ENCODE measurements at regions not wholly inside any gene's neighbourhood (a gene's known extent, or its start where the extent isn't known, plus 50 kb on each side); places are given as distances from the start of the nearest gene placed in this dataset.

DNA sequence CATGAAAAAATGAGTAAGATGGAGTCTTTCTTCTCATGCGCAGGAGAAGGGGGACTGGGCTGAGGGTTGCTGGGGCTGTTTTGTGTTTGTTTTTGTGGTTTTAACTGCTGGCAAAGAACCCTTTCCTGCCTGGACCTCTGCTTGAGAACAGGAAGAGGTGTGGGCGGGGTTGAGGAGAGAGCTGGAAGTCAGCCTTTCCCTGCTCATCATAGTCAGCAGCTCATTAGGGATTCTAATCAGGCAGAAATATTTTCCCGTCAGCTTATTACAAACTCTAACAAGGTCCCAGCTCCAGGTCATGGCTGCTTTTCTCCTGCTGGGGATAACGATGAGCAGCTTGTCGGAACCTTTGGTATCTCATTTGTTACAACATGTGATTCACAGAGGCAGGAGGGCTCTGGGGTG is 185.0 kb upstream of the NRXN3 start:
- H3K4me2 ChIP-seq (ENCODE audit: low read length), result no peak overlapping the region
- no peaks in the 10 kb centered on the region for H3K4me1 ChIP-seq (ENCODE audit: control insufficient read depth, low read depth, low read length)
- no peaks in the 10 kb centered on the region for H3K27me3 ChIP-seq (ENCODE audit: insufficient read depth, low read length, poor library complexity)
- no peaks in the 10 kb centered on the region for H3K79me1 ChIP-seq (ENCODE audit: low read length)
- no peak overlapping the region for H3K18ac ChIP-seq (ENCODE audit: low read length)
- no peak overlapping the region for H3K27ac ChIP-seq (ENCODE audit: low read depth, low read length)
- no peak overlapping the region for H4K8ac ChIP-seq (ENCODE audit: low read depth, low read length)
- H3K79me2 ChIP-seq (ENCODE audit: control insufficient read depth, insufficient read depth, low read length), result no peaks in the 10 kb centered on the region
- no peak overlapping the region for H3K56ac ChIP-seq (ENCODE audit: low read length)
- H4K5ac ChIP-seq (ENCODE audit: low read length), result no peak overlapping the region
- no peak overlapping the region for H3K4ac ChIP-seq (ENCODE audit: low read depth, low read length)
- no CpG with 5 or more reads among the region's 5 CpGs for WGBS (ENCODE audit: extremely low coverage, insufficient coverage, low lambda C conversion rate)
- H2BK120ac ChIP-seq (ENCODE audit: low read depth, low read length), result no peak overlapping the region
- no peak for DNase-seq
- no peak overlapping the region for H3K9ac ChIP-seq (ENCODE audit: low read length)
- H3K36me3 ChIP-seq (ENCODE audit: control insufficient read depth, insufficient read depth, low read length), result no peaks in the 10 kb centered on the region
- H2BK5ac ChIP-seq (ENCODE audit: low read length), result no peak overlapping the region
- no peak overlapping the region for H3K4me3 ChIP-seq (ENCODE audit: low read length)
- H3K23ac ChIP-seq (ENCODE audit: low read length), result no peak overlapping the region
- no peak overlapping the region for H2AK5ac ChIP-seq (ENCODE audit: low read length)
- H2BK15ac ChIP-seq (replicated peaks; ENCODE audit: low read depth), result no peak overlapping the region

DNA sequence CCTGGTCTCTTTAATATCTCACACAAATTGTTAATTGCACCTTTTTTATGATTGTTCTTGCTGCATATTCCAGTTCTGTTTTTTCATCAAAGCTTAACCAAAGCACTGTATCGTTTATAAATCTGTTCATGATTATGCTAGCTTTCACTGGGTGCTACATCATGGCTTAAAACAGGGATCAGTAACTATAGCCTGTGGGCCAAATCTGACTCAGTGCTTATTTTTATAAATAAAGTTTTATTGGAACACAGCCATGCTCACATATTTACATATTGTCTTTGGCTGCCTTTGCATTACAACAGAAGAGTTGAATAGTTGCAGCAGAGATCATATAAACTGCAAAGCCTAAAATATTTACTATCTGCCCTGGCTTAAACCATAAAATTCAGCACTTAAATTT is 183.4 kb upstream of the NRXN3 start:
- Histone ChIP-seq H3K9ac (ENCODE audit: low read length) (no peak overlapping the region), H3K56ac (ENCODE audit: low read length) (no peak overlapping the region), H3K4me1 (ENCODE audit: control insufficient read depth, low read depth, low read length) (no peaks in the 10 kb centered on the region), H3K27ac (ENCODE audit: low read depth, low read length) (no peak overlapping the region), H3K4ac (ENCODE audit: low read depth, low read length) (no peak overlapping the region), H3K23ac (ENCODE audit: low read length) (no peak overlapping the region), H3K27me3 (ENCODE audit: insufficient read depth, low read length, poor library complexity) (no peaks in the 10 kb centered on the region), H2BK15ac (replicated peaks; ENCODE audit: low read depth) (no peak overlapping the region), H3K4me3 (ENCODE audit: low read length) (no peak overlapping the region), H4K8ac (ENCODE audit: low read depth, low read length) (no peak overlapping the region), H3K4me2 (ENCODE audit: low read length) (no peak overlapping the region), H2AK5ac (ENCODE audit: low read length) (no peak overlapping the region), H3K36me3 (ENCODE audit: control insufficient read depth, insufficient read depth, low read length) (no peaks in the 10 kb centered on the region), H3K79me1 (ENCODE audit: low read length) (no peaks in the 10 kb centered on the region), H2BK5ac (ENCODE audit: low read length) (no peak overlapping the region), H4K5ac (ENCODE audit: low read length) (no peak overlapping the region), H2BK120ac (ENCODE audit: low read depth, low read length) (no peak overlapping the region), H3K18ac (ENCODE audit: low read length) (no peak overlapping the region), H3K79me2 (ENCODE audit: control insufficient read depth, insufficient read depth, low read length) (no peaks in the 10 kb centered on the region)
- DNase-seq, result no peak
- no CpG with 5 or more reads among the region's 1 CpG for WGBS (ENCODE audit: extremely low coverage, insufficient coverage, low lambda C conversion rate)

GRCh38 chr14:77988096-77988870 is 181.9 kb upstream of the NRXN3 start:
- H3K4ac ChIP-seq (ENCODE audit: low read depth, low read length), result no peak overlapping the region
- H4K8ac ChIP-seq (ENCODE audit: low read depth, low read length), result no peak overlapping the region
- no peaks in the 10 kb centered on the region for H3K36me3 ChIP-seq (ENCODE audit: control insufficient read depth, insufficient read depth, low read length)
- H3K18ac ChIP-seq (ENCODE audit: low read length), result no peak overlapping the region
- no peak overlapping the region for H3K9ac ChIP-seq (ENCODE audit: low read length)
- H2BK120ac ChIP-seq (ENCODE audit: low read depth, low read length), result no peak overlapping the region
- H3K27ac ChIP-seq (ENCODE audit: low read depth, low read length), result no peak overlapping the region
- H3K4me1 ChIP-seq (ENCODE audit: control insufficient read depth, low read depth, low read length), result no peaks in the 10 kb centered on the region
- no peak overlapping the region for H3K4me2 ChIP-seq (ENCODE audit: low read length)
- no CpG with 5 or more reads among the region's 7 CpGs for WGBS (ENCODE audit: extremely low coverage, insufficient coverage, low lambda C conversion rate)
- H2AK5ac ChIP-seq (ENCODE audit: low read length), result no peak overlapping the region
- H3K56ac ChIP-seq (ENCODE audit: low read length), result no peak overlapping the region
- H4K5ac ChIP-seq (ENCODE audit: low read length), result no peak overlapping the region
- no peak overlapping the region for H2BK5ac ChIP-seq (ENCODE audit: low read length)
- H2BK15ac ChIP-seq (replicated peaks; ENCODE audit: low read depth), result no peak overlapping the region
- no peaks in the 10 kb centered on the region for H3K79me1 ChIP-seq (ENCODE audit: low read length)
- no peak for DNase-seq
- H3K79me2 ChIP-seq (ENCODE audit: control insufficient read depth, insufficient read depth, low read length), result no peaks in the 10 kb centered on the region
- no peak overlapping the region for H3K4me3 ChIP-seq (ENCODE audit: low read length)
- H3K27me3 ChIP-seq (ENCODE audit: insufficient read depth, low read length, poor library complexity), result no peaks in the 10 kb centered on the region
- H3K23ac ChIP-seq (ENCODE audit: low read length), result no peak overlapping the region

DNA sequence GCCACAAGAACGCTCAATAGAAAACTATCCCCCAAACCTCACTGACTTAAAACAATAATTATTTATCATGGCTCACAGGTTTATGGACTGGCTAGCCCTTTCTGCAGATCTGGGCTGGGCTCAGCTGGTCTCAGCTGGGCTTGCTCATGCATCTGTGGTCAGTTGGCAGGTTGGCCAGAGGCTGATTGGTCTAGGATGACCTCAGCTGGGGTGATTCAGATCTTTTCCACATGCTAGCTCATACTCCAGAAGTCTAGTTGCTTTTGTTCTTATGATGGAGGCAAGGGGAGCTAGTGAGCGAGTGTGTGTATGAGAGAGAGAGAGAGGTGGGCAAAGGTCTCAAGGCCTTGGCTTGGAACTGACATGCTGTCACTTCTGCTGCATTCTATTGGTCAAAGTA is 181.2 kb upstream of the NRXN3 start:
- H3K4me2 ChIP-seq (ENCODE audit: low read length), result no peak overlapping the region
- no peak overlapping the region for H2BK15ac ChIP-seq (replicated peaks; ENCODE audit: low read depth)
- no peak overlapping the region for H3K56ac ChIP-seq (ENCODE audit: low read length)
- no peak overlapping the region for H2BK120ac ChIP-seq (ENCODE audit: low read depth, low read length)
- H3K79me1 ChIP-seq (ENCODE audit: low read length), result no peaks in the 10 kb centered on the region
- no peaks in the 10 kb centered on the region for H3K27me3 ChIP-seq (ENCODE audit: insufficient read depth, low read length, poor library complexity)
- H3K4me1 ChIP-seq (ENCODE audit: control insufficient read depth, low read depth, low read length), result no peaks in the 10 kb centered on the region
- H3K79me2 ChIP-seq (ENCODE audit: control insufficient read depth, insufficient read depth, low read length), result no peaks in the 10 kb centered on the region
- H4K8ac ChIP-seq (ENCODE audit: low read depth, low read length), result no peak overlapping the region
- no peak overlapping the region for H2AK5ac ChIP-seq (ENCODE audit: low read length)
- H4K5ac ChIP-seq (ENCODE audit: low read length), result no peak overlapping the region
- H3K23ac ChIP-seq (ENCODE audit: low read length), result no peak overlapping the region
- H3K4ac ChIP-seq (ENCODE audit: low read depth, low read length), result no peak overlapping the region
- no peaks in the 10 kb centered on the region for H3K36me3 ChIP-seq (ENCODE audit: control insufficient read depth, insufficient read depth, low read length)
- no peak overlapping the region for H2BK5ac ChIP-seq (ENCODE audit: low read length)
- no CpG with 5 or more reads among the region's 2 CpGs for WGBS (ENCODE audit: extremely low coverage, insufficient coverage, low lambda C conversion rate)
- H3K9ac ChIP-seq (ENCODE audit: low read length), result no peak overlapping the region
- no peak overlapping the region for H3K18ac ChIP-seq (ENCODE audit: low read length)
- no peak for DNase-seq
- no peak overlapping the region for H3K27ac ChIP-seq (ENCODE audit: low read depth, low read length)
- no peak overlapping the region for H3K4me3 ChIP-seq (ENCODE audit: low read length)

- no CpG with 5 or more reads among the region's 16 CpGs for whole genome bisulfite sequencing (ENCODE audit: extremely low coverage, insufficient coverage, low lambda C conversion rate)
- Histone ChIP-seq H3K4me1 (ENCODE audit: control insufficient read depth, low read depth, low read length) (no peaks in the 10 kb centered on the region), H3K4ac (ENCODE audit: low read depth, low read length) (no peak overlapping the region), H3K9ac (ENCODE audit: low read length) (no peak overlapping the region), H3K27ac (ENCODE audit: low read depth, low read length) (no peak overlapping the region), H2BK120ac (ENCODE audit: low read depth, low read length) (no peak overlapping the region), H3K79me2 (ENCODE audit: control insufficient read depth, insufficient read depth, low read length) (no peaks in the 10 kb centered on the region), H3K23ac (ENCODE audit: low read length) (no peak overlapping the region), H3K79me1 (ENCODE audit: low read length) (no peaks in the 10 kb centered on the region), H3K18ac (ENCODE audit: low read length) (no peak overlapping the region), H3K27me3 (ENCODE audit: insufficient read depth, low read length, poor library complexity) (no peaks in the 10 kb centered on the region), H2BK5ac (ENCODE audit: low read length) (no peak overlapping the region), H4K5ac (ENCODE audit: low read length) (no peak overlapping the region), H2BK15ac (replicated peaks; ENCODE audit: low read depth) (no peak overlapping the region), H2AK5ac (ENCODE audit: low read length) (no peak overlapping the region), H3K4me2 (ENCODE audit: low read length) (no peak overlapping the region), H3K4me3 (ENCODE audit: low read length) (no peak overlapping the region), H4K8ac (ENCODE audit: low read depth, low read length) (no peak overlapping the region), H3K36me3 (ENCODE audit: control insufficient read depth, insufficient read depth, low read length) (no peaks in the 10 kb centered on the region), H3K56ac (ENCODE audit: low read length) (no peak overlapping the region)
- DNase-seq, result no peak
Observed at GRCh38 chr14:77989441-77989991, 180.7 kb upstream of the NRXN3 start.

- no peaks in the 10 kb centered on the region for H3K36me3 ChIP-seq (ENCODE audit: control insufficient read depth, insufficient read depth, low read length)
- no peak overlapping the region for H4K8ac ChIP-seq (ENCODE audit: low read depth, low read length)
- no peak for DNase-seq
- no peak overlapping the region for H3K27ac ChIP-seq (ENCODE audit: low read depth, low read length)
- H3K4me2 ChIP-seq (ENCODE audit: low read length), result no peak overlapping the region
- H3K18ac ChIP-seq (ENCODE audit: low read length), result no peak overlapping the region
- no CpG with 5 or more reads among the region's 3 CpGs for WGBS (ENCODE audit: extremely low coverage, insufficient coverage, low lambda C conversion rate)
- no peak overlapping the region for H3K4ac ChIP-seq (ENCODE audit: low read depth, low read length)
- H3K56ac ChIP-seq (ENCODE audit: low read length), result no peak overlapping the region
- H3K4me1 ChIP-seq (ENCODE audit: control insufficient read depth, low read depth, low read length), result no peaks in the 10 kb centered on the region
- no peak overlapping the region for H2BK15ac ChIP-seq (replicated peaks; ENCODE audit: low read depth)
- no peak overlapping the region for H3K4me3 ChIP-seq (ENCODE audit: low read length)
- no peak overlapping the region for H3K9ac ChIP-seq (ENCODE audit: low read length)
- H2BK5ac ChIP-seq (ENCODE audit: low read length), result no peak overlapping the region
- no peaks in the 10 kb centered on the region for H3K79me2 ChIP-seq (ENCODE audit: control insufficient read depth, insufficient read depth, low read length)
- no peaks in the 10 kb centered on the region for H3K79me1 ChIP-seq (ENCODE audit: low read length)
- no peak overlapping the region for H2AK5ac ChIP-seq (ENCODE audit: low read length)
- H3K27me3 ChIP-seq (ENCODE audit: insufficient read depth, low read length, poor library complexity), result no peaks in the 10 kb centered on the region
- no peak overlapping the region for H2BK120ac ChIP-seq (ENCODE audit: low read depth, low read length)
- H3K23ac ChIP-seq (ENCODE audit: low read length), result no peak overlapping the region
- H4K5ac ChIP-seq (ENCODE audit: low read length), result no peak overlapping the region
Observed at GRCh38 chr14:77990337-77990736, 179.8 kb upstream of the NRXN3 start.

All from mesendoderm (in vitro differentiated cells).